SK-N-SH treated with all-trans-retinoic acid at 6 μM for 48 hours (cell line): ENCODE measurements at regions not wholly inside any gene's neighbourhood (a gene's known extent, or its start where the extent isn't known, plus 50 kb on each side); places are given as distances from the start of the nearest gene placed in this dataset.

Experiments
- ATAC-seq: fragments of 200-7000 bp; cut with Tn5 transposase; 3 replicates; pipeline ENCODE4 v1.9.1; 2020; ENCODE audit warnings: mild to moderate bottlenecking, moderate library complexity
- ARNTL ChIP-seq: fragments of 450-650 bp; formaldehyde crosslinking; IDR thresholded peaks from 2 replicates; pipeline ENCODE4 v1.5.0; 2020; ENCODE audit warnings: low read depth, mild to moderate bottlenecking, moderate library complexity, borderline replicate concordance
- BACH2 ChIP-seq: fragments of 250-450 bp; sonication (Bioruptor Pico); IDR thresholded peaks from 2 replicates; pipeline ENCODE4 v1.9.0; 2021; ENCODE audit warnings: mild to moderate bottlenecking, borderline replicate concordance
- CSDC2 ChIP-seq: fragments of 250-450 bp; sonication (Bioruptor Pico); IDR thresholded peaks from 2 replicates; pipeline ENCODE4 v1.5.0; 2020; ENCODE audit warnings: mild to moderate bottlenecking, moderate library complexity
- ESRRG ChIP-seq: fragments of 250-450 bp; sonication (Bioruptor Pico); IDR thresholded peaks from 2 replicates; pipeline ENCODE4 v1.6.1; 2021; ENCODE audit warnings: mild to moderate bottlenecking
- GLIS3 ChIP-seq: fragments of 250-450 bp; sonication (Bioruptor Pico); IDR thresholded peaks from 2 replicates; pipeline ENCODE4 v1.5.0; 2020; ENCODE audit warnings: mild to moderate bottlenecking, moderate library complexity
- ISL1 ChIP-seq: fragments of 250-450 bp; sonication (Bioruptor Pico); IDR thresholded peaks from 2 replicates; pipeline ENCODE4 v2.1.2; 2022; ENCODE audit warnings: mild to moderate bottlenecking, moderate library complexity
- OSR1 ChIP-seq: fragments of 250-450 bp; sonication (Bioruptor Pico); IDR thresholded peaks from 2 replicates; pipeline ENCODE4 v1.8.0; 2022; ENCODE audit warnings: moderate library complexity, mild to moderate bottlenecking, inconsistent platforms
- PATZ1 ChIP-seq: fragments of 250-450 bp; sonication (Bioruptor Pico); IDR thresholded peaks from 2 replicates; pipeline ENCODE4 v1.8.0; 2020; ENCODE audit warnings: mild to moderate bottlenecking, moderate library complexity, borderline replicate concordance
- POU6F1 ChIP-seq: fragments of 250-450 bp; sonication (Bioruptor Pico); IDR thresholded peaks from 2 replicates; pipeline ENCODE4 v1.8.0; 2021; ENCODE audit warnings: low read depth, mild to moderate bottlenecking, moderate library complexity, borderline replicate concordance
- PPARA ChIP-seq: fragments of 250-450 bp; sonication (Bioruptor Pico); IDR thresholded peaks from 2 replicates; pipeline ENCODE4 v1.5.0; 2020; ENCODE audit warnings: mild to moderate bottlenecking, borderline replicate concordance
- RARB ChIP-seq: fragments of 250-450 bp; sonication (Bioruptor Pico); IDR thresholded peaks from 2 replicates; pipeline ENCODE4 v1.8.0; 2021; ENCODE audit warnings: mild to moderate bottlenecking, moderate library complexity
- SNAI2 ChIP-seq: fragments of 250-450 bp; sonication (Bioruptor Pico); IDR thresholded peaks from 2 replicates; pipeline ENCODE4 v1.5.0; 2020; ENCODE audit warnings: mild to moderate bottlenecking, moderate library complexity
- TCF4 ChIP-seq: fragments of 250-450 bp; sonication (Bioruptor Pico); IDR thresholded peaks from 2 replicates; pipeline ENCODE4 v1.8.0; 2021; ENCODE audit warnings: mild to moderate bottlenecking, moderate library complexity, borderline replicate concordance
- TOX ChIP-seq: fragments of 250-450 bp; sonication (Bioruptor Pico); IDR thresholded peaks from 2 replicates; pipeline ENCODE4 v1.8.0; 2021; ENCODE audit warnings: mild to moderate bottlenecking, moderate library complexity, borderline replicate concordance
- ZC3H10 ChIP-seq: fragments of 250-450 bp; sonication (Bioruptor Pico); IDR thresholded peaks from 2 replicates; pipeline ENCODE4 v1.5.1; 2021; ENCODE audit warnings: mild to moderate bottlenecking, moderate library complexity
- ZFP3 ChIP-seq: fragments of 250-450 bp; sonication (Bioruptor Pico); IDR thresholded peaks from 2 replicates; pipeline ENCODE4 v1.5.0; 2020; ENCODE audit warnings: mild to moderate bottlenecking, moderate library complexity
- ZFP30 ChIP-seq: fragments of 450-650 bp; formaldehyde crosslinking; IDR thresholded peaks from 2 replicates; pipeline ENCODE4 v1.5.0; 2022; ENCODE audit warnings: mild to moderate bottlenecking, moderate library complexity
- ZNF565 ChIP-seq: fragments of 450-650 bp; formaldehyde crosslinking; conservative IDR thresholded peaks from 2 replicates; pipeline ENCODE4 v1.5.0; 2020; ENCODE audit warnings: low read depth, mild to moderate bottlenecking, moderate library complexity
- ZNF70 ChIP-seq: fragments of 450-650 bp; formaldehyde crosslinking; IDR thresholded peaks from 2 replicates; pipeline ENCODE4 v1.5.0; 2020; ENCODE audit warnings: mild to moderate bottlenecking, moderate library complexity
- ZNF8 ChIP-seq: fragments of 450-650 bp; formaldehyde crosslinking; IDR thresholded peaks from 2 replicates; pipeline ENCODE4 v1.5.0; 2020; ENCODE audit warnings: mild to moderate bottlenecking, moderate library complexity
- TF ChIP-seq, protein P1 (sequence below): fragments of 250-450 bp; sonication (Bioruptor Pico); IDR thresholded peaks from 2 replicates; pipeline ENCODE4 v1.5.0; 2020; ENCODE audit warnings: mild to moderate bottlenecking, moderate library complexity
- TF ChIP-seq, protein P2 (sequence below): fragments of 250-450 bp; sonication (Bioruptor Pico); IDR thresholded peaks from 2 replicates; pipeline ENCODE4 v1.5.1; 2020; ENCODE audit warnings: low read depth, mild to moderate bottlenecking, moderate library complexity
- TF ChIP-seq, protein P3 (sequence below): fragments of 250-450 bp; sonication (Bioruptor Pico); IDR thresholded peaks from 2 replicates; pipeline ENCODE4 v1.5.1; 2021; ENCODE audit warnings: mild to moderate bottlenecking, moderate library complexity

DNA sequence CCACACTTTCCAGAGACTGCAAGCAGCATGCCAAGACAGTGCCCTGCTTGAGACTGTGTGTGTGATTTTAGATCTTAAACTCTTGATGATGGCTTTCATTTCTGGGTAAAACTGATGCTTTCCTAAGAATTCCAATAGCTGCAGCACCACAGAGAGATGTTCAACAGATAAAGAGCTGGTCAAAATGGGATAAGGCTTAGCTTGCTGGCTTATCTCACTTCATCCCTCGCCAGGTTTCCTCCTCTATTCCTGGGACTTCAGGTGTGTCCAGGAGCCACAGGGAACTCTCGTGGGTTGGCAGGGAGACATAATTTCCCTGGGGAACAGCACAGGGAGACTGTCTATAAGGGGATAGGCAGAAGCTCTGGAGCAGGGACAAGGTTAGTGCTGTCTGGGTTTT lies 137.3 kb downstream of the KCTD15 start:
- TF ChIP-seq ZNF70 (CRISPR knock-in tag) (no peak), GLIS3 (CRISPR knock-in tag) (no peak), ZNF565 (no peak), PPARA (CRISPR knock-in tag) (no peak), ZNF8 (CRISPR knock-in tag) (no peak), ARNTL (CRISPR knock-in tag) (no peak), POU6F1 (CRISPR knock-in tag) (no peak), ZFP3 (CRISPR knock-in tag) (no peak), RARB (no peak), SNAI2 (CRISPR knock-in tag) (no peak), CSDC2 (no peak), TOX (CRISPR knock-in tag) (no peak), OSR1 (CRISPR knock-in tag) (no peak), ESRRG (CRISPR knock-in tag) (no peak), ZFP30 (CRISPR knock-in tag) (no peak), PATZ1 (CRISPR knock-in tag) (no peak), BACH2 (no peak), TCF4 (CRISPR knock-in tag) (no peak)
- TF ChIP-seq, protein P1, sequence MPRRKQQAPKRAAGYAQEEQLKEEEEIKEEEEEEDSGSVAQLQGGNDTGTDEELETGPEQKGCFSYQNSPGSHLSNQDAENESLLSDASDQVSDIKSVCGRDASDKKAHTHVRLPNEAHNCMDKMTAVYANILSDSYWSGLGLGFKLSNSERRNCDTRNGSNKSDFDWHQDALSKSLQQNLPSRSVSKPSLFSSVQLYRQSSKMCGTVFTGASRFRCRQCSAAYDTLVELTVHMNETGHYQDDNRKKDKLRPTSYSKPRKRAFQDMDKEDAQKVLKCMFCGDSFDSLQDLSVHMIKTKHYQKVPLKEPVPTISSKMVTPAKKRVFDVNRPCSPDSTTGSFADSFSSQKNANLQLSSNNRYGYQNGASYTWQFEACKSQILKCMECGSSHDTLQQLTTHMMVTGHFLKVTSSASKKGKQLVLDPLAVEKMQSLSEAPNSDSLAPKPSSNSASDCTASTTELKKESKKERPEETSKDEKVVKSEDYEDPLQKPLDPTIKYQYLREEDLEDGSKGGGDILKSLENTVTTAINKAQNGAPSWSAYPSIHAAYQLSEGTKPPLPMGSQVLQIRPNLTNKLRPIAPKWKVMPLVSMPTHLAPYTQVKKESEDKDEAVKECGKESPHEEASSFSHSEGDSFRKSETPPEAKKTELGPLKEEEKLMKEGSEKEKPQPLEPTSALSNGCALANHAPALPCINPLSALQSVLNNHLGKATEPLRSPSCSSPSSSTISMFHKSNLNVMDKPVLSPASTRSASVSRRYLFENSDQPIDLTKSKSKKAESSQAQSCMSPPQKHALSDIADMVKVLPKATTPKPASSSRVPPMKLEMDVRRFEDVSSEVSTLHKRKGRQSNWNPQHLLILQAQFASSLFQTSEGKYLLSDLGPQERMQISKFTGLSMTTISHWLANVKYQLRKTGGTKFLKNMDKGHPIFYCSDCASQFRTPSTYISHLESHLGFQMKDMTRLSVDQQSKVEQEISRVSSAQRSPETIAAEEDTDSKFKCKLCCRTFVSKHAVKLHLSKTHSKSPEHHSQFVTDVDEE (CRISPR knock-in tag) = no peak
- TF ChIP-seq, protein P2, sequence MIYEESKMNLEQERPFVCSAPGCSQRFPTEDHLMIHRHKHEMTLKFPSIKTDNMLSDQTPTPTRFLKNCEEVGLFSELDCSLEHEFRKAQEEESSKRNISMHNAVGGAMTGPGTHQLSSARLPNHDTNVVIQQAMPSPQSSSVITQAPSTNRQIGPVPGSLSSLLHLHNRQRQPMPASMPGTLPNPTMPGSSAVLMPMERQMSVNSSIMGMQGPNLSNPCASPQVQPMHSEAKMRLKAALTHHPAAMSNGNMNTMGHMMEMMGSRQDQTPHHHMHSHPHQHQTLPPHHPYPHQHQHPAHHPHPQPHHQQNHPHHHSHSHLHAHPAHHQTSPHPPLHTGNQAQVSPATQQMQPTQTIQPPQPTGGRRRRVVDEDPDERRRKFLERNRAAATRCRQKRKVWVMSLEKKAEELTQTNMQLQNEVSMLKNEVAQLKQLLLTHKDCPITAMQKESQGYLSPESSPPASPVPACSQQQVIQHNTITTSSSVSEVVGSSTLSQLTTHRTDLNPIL (CRISPR knock-in tag) = no peak
- TF ChIP-seq, all 23 proteins: peak for 0
- no peak for ATAC-seq

GRCh38 chr19:33938821-33939220 lies 142.2 kb downstream of the KCTD15 start:
- no peak for ATAC-seq
- TF ChIP-seq GLIS3 (CRISPR knock-in tag) = no peak
- TF ChIP-seq, all 23 proteins: peak for 0

DNA sequence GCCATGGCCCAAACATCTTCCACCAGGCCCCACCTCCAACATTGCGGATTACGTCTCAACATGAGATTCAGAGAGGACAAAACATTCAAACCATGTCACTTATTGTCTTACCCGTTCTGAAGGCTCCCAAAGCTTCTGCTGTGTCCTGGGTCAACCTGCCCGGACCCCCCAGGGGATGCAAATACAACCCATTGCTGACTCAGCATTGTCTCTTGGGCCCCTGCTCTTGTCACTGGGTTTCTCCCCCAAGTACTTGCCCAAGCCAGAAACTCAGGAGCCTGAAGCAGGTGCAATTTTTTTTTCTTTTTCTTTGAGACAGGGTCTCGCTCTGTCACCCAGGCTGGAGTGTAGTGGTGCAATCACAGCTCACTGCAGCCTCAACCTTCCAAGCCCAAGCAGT lies 144.5 kb downstream of the KCTD15 start:
- ATAC-seq = no peak
- TF ChIP-seq TCF4 (CRISPR knock-in tag) (no peak), ZFP30 (CRISPR knock-in tag) (no peak), BACH2 (no peak), ZNF565 (no peak), TOX (CRISPR knock-in tag) (no peak), ZFP3 (CRISPR knock-in tag) (no peak), SNAI2 (CRISPR knock-in tag) (no peak), PPARA (CRISPR knock-in tag) (no peak), ESRRG (CRISPR knock-in tag) (no peak), ARNTL (CRISPR knock-in tag) (no peak), PATZ1 (CRISPR knock-in tag) (no peak), ZC3H10 (CRISPR knock-in tag) (no peak), POU6F1 (CRISPR knock-in tag) (no peak), ISL1 (CRISPR knock-in tag) (no peak), GLIS3 (CRISPR knock-in tag) (no peak)
- TF ChIP-seq, protein P3, sequence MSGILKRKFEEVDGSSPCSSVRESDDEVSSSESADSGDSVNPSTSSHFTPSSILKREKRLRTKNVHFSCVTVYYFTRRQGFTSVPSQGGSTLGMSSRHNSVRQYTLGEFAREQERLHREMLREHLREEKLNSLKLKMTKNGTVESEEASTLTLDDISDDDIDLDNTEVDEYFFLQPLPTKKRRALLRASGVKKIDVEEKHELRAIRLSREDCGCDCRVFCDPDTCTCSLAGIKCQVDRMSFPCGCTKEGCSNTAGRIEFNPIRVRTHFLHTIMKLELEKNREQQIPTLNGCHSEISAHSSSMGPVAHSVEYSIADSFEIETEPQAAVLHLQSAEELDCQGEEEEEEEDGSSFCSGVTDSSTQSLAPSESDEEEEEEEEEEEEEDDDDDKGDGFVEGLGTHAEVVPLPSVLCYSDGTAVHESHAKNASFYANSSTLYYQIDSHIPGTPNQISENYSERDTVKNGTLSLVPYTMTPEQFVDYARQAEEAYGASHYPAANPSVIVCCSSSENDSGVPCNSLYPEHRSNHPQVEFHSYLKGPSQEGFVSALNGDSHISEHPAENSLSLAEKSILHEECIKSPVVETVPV (CRISPR knock-in tag) = no peak
